ENCODE measurements at regions not wholly inside any gene's neighbourhood (a gene's known extent, or its start where the extent isn't known, plus 50 kb on each side); places are given as distances from the start of the nearest gene placed in this dataset.
A peak's percentile ranks its signal among the peaks of the same experiment; 100 is the strongest.
"Not testable (repeated sequence)": the region's sequence is repeated elsewhere in the genome, so short reads cannot be mapped to it uniquely, and the experiment has no call there.

DNA sequence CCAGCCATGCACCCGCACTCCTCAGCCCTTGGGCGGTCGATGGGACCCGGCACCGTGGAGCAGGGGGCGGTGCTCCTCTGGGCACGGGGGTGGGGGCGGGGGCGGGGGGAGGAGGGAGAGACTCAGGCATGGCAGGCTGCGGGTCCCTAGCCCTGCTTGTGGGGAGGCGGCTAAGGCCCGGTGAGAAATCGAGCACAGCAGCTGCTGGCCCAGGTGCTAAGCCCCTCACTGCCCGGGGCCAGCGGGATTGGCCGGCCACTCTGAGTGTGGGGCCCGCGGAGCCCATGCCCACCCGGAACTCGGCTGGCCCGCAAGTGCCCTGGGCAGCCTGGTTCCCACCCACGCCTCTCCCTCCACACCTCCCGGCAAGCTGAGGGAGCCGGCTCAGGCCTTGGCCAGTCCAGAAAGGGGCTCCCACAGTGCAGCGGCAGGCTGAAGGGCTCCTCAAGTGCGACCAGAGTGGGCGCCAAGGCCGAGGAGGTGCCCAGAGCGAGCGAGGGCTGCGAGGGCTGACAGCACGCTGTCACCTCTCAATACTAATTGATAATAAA, 611.7 kb upstream of the TBL1XR1 start:
- DNase-seq (ENCODE audit: low read depth, low spot score): not testable (repeated sequence)

DNA sequence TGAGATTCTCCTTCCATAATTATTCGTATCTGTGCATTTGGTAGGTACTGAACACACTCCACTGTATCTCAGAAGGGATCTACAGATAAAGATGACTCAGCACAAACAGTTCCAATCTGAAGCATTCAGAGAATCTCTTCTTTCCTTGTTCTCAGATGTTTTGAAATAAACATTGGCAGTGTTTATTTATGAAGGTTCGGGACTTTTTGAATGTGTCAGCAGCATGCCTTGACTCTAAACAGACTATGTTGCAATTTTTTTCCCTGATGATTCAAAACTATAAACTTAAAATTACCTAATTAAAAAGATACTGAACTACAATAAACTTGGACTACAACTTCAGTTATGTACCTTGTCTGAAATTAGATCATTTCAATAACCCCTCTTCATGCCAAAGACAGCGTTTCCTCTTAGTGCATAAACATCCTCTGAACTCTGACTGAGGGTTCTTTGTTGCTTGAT, 612.9 kb upstream of the TBL1XR1 start:
- DNase-seq (ENCODE audit: low read depth, low spot score): no peak

DNA sequence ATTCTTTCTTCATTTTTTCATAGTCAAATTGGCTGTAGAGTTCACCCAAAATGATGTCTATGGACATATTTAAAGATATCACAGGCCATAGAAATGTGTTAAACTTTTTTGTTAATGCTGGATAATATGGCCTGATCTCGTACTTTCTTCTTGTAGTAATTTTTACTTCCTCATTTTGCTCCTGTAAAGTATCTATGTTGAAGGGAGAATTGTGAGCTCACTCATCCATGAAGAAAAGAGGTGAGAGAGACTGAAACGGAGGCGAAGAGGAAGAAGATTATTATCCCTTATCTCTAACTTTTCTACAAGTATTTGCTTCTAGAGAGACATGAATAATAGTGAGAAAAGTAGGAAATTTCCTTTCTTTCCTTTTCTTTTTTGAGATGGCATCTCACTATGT, 613.8 kb upstream of the TBL1XR1 start:
- no peak for DNase-seq (ENCODE audit: low read depth, low spot score)

DNA sequence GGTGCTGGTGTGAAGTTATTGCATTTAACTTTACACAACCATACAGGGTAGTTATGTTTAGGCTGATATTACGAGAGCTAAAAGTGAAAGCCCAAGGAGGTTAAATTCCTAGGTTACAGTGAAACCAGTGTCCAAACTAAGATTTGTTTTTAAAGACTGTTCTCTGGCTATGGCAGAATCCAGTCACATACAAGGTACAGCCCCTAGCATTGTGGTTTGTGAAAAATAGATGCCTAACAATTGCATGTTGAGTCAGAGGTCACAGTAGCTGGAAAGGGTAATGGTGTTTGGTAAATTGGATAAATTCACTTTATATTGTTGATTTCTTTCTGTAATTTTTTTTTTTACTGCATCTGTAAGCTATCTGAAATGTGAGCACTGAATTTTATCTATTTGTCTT, 614.6 kb upstream of the TBL1XR1 start:
- no peak for DNase-seq (ENCODE audit: low read depth, low spot score)

DNA sequence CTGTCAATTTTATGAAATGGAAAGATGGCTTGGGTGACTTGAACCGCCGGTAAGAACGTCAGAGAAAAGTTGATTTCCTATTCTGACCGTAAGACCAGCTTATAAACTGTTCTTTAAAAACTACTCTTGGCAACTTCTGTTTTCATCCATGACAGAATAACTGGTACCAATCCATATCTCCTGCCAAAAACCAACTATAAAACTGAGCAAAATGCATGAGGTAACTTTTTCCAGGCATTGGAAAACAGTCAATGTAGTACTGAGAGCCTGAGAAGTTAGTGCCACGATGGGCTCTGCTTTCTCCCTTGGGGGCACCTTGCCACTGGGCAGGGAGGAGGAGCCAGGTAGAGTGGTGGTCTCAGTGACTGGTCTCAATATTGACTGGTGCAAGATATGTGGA, 615.2 kb upstream of the TBL1XR1 start:
- DNase-seq (ENCODE audit: low read depth, low spot score): no peak

DNA sequence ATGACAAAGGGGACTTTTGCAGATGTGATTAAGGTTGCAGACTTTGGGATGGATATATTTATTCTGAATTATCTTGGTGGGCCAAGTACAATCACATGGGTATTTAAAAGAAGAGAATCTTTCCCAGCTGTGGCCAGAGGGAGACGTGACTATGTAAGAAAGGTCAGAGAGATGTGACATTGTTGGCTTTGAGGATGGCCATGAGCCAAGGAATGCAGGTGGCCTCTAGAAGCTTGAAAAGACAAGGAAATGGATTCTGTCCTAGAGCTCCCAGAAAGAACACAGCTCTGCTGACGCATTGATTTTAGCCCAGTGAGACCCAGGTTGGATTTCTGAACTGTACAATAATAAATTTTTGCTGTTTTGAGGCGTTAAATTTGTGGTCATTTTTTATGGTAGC, 616.0 kb upstream of the TBL1XR1 start:
- DNase-seq (ENCODE audit: low read depth, low spot score): peak; percentile 81

DNA sequence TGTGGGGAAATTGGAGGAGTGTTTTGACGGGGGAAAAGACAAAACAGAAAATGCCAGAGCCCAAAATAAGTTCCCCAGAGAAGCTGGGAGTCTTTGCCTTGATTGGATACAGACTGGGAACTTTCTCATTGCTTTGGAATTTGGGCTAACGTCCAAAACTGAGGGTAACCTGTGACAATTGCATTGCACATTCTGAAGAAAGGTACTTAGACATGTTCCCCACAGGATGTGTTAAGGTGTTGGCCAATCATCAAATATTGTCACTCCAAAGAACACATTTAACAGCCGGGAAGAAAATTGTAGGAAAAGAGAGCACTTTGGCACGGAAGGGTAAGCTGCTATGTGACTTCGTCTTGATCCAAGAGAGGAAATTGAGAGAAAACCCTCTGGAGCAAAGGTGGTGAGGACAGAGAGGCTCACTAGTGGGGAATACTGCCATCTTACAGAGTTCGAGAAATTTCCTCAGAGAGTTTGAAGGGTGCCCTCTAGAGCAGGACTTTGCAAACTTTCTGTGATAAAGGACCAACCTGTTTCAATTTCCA, 619.5 kb upstream of the TBL1XR1 start:
- DNase-seq (ENCODE audit: low read depth, low spot score): no peak

DNA sequence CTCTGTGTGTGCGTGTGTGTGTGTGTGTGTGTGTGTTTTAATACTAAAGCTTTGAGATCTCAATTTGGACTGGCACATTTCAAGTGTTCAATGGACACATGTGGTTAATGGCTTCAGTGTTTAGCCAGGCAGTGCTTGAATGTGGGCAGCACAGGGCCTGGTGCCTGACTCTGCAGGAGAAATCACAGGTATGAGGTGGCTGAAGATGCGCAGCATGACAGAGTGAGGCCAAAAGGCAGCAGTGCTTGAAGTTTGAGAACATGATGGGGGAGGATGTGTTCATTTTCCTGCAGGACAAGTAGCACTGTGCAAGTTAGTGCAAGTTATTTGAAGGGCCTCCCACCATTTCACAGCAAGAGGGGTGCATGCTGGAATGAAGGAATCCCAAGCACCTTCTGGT, 620.5 kb upstream of the TBL1XR1 start:
- DNase-seq (ENCODE audit: low read depth, low spot score): no peak

DNA sequence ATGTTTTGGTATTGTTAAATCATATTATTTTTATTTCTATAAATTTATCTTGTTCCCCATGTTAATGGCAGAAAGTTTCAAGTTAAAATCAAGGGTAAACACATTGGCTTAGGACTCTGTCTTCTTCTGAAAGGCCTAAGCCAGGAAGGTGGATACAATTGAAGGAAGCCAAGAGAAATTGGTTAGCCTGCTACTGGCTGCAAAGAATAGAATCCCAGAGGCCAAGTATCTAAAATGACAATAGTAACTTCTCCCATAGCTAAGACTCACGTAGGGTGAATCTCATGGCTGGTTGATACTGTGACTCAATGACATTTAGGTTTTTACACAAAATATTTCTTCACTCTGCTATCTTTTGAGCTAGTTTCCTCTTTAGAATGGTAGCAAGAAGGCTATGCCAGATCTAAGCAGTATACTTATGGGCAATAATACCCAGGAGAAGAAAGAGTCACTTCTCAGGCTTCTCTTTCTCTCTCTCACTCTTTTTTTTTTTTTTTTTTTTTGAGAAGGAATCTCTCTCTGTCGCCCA, 621.5 kb upstream of the TBL1XR1 start:
- DNase-seq (ENCODE audit: low read depth, low spot score): no peak

DNA sequence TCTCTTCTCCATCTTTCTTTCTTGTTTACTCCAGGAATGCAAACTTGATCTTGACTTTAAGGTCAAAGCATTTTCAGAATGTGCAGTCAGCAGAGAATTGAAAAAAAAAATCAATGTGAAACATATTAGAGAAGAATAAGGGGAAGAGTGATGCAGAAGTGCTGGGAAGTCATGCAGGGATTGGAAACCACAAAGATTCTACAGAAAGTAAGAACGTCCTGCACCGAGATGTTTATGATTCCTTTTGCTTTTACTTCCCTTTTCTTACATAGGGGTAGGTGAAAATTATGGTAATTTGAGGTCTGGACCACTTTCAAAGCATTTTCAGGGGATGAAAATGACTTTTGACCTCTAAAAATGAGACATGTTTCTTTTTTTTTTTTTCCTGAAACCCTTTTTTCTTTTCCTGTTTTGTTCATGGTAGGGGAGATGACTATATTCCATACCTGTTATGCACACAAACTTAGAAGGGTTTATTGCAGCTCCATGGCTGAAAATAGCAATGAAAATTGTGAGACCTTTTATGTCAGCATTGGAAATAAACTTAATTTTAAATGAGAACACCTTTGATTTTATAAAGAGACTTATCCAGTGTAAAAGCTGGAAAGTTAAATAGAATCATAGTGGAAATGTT, 623.5 kb upstream of the TBL1XR1 start:
- peak; percentile 74 for DNase-seq (ENCODE audit: low read depth, low spot score)

DNA sequence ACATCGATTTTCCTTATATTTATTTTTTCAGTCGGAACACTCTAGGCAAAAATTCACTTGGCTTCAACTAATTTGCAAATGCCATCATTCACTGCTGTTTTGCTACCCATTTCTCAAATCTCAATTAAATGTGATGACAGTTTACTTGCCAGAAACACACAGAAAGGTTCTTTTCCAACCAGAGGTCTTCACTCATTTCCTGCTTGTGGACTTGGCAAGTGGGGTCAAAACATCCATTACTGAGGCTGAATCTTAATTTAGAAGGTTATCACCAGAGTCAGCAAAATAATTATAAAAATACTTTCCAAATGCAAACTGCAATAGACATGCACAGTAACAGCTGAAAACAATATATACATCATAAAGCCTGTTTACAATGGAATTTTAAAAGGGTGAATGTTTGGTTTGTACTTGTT, 625.4 kb upstream of the TBL1XR1 start:
- DNase-seq (ENCODE audit: low read depth, low spot score): no peak

DNA sequence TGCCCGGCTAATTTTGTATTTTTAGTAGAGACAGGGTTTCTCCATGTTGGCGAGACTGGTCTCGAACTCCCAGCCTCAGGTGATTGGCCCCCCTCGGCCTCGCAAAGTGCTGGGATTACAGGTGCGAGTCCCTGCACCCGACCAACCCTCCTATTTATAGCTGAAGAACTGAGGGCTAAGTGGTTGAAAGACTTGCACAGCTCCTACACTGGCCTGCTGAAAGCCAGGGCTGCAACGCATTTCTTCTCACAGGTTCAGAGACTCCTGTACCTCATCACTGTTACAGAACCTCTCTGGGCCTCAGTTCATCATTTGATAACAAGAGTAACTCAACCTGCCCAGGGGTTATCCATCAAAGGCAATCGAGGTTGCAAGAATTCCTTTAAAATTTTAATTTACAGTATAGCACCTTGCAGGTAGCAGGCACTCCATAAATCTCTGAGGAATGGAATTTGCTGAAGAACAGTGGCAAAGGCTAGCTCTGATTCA, 626.5 kb upstream of the TBL1XR1 start:
- no peak for DNase-seq (ENCODE audit: low read depth, low spot score)

DNA sequence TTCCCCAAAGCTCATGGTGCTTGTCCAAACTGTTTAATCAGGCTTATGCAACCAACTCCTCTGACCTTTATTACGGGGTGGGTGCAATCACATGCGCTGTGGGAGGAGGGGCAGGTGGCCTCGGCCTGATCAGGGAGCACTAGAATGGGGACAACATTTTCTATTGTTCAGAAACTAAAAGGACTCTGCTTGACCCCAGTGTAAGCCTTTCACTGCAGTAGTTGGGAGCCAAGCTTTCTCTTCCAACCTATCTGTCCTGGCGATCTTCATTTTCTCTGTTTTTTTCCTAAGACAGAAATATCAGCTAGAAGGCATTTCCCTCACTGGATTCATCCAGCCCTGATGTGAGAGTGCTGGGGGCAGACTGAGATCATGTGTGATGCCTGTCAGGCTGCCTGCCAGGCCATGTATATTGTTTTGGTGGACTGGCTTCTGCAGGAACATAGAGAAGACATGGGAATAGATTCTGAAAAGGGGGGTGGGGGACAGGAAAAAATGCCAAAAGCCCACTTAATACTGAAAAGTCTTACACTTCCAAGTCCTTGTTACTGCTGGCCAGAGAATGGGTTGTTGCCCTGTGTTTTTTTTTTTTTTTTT, 627.0 kb upstream of the TBL1XR1 start:
- DNase-seq (ENCODE audit: low read depth, low spot score): no peak

DNA sequence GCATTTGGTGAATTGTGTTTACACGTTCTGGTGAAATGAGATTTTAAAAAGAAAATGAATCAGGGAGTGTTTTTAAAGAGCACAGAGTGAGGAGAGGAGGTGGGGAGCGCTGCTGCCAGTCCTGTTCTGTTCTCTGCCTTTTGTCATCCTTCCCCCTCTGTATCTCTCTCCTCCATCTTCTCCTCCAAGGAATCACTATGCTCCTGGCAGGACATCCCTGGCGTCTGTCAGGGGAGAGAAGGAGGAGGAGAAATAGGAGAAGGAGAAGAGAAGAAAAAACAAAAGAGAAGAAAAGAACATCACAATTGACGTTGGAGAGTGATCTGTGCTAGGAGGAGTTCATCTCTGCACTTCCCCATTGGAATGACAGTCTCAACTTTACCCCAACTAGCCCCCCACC, 627.6 kb upstream of the TBL1XR1 start:
- no peak for DNase-seq (ENCODE audit: low read depth, low spot score)

DNA sequence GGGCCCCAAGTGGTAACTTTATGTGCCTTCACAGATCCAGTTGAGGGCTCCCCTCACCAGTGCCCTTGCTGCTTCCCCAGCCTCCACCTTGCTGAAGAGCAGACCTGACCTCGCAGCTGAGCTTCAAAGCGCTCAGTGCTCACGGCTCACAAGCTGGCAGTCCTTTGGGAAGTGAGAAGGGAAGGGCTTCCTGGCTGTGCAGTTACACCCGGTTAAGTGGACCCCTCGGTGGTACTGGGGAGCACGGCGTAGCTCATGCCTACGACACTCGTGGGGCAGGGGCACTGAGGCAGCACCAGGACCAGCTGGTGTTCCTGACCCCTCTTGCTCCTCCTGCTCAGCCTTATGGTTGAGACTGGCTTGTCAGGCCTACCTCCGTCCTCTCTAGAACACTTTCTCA, 629.0 kb upstream of the TBL1XR1 start:
- DNase-seq (ENCODE audit: low read depth, low spot score): no peak

DNA sequence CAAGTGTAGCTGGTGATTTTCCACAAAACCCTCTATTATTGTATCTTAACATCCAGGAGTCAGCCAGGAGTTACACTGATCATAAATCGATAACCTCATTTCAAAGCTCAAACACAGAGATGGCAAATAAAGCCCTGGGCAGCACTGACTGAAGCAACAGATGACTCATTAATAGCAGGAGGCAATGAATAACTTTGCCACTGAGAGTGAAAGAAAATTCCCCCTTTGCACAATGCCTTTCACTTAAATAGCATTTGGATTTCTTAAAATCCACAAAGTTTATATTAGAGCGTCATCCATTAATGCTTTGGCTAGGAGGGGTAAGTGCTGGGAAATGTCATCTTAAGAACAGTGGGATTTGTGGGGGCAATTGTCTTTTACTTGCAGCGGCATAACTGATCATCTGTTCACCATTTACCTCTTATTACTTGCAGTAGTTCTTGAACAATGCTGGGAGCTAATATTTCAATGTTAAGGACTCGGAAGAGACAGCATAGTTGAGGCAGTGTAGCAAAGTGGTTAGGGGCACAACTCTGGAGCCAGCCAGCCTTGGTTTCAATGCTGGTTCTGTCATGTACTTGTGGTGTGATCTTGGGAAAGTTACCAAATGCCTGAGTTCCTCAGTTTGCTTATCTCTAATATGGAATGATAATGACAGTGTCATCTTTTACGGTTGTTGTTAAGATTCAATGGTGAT, 630.4 kb upstream of the TBL1XR1 start:
- DNase-seq (ENCODE audit: low read depth, low spot score): peak; percentile 52

DNA sequence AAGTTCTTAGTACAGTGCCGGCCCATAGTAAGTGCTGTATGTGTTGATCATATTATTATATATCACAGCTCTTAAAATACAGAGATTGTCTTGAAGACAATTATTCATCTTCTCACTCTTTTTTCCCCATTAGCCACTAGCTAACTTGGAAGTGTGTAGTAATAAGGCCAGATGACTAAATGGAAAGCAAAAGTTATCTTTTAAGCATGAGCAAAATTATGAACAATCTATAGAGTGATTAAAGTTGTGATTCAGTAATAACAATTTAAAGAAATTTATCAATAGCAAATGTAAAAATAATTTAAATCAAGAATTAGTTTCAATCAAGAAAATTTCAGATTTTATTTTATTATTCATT, 630.9 kb upstream of the TBL1XR1 start:
- DNase-seq (ENCODE audit: low read depth, low spot score): no peak

DNA sequence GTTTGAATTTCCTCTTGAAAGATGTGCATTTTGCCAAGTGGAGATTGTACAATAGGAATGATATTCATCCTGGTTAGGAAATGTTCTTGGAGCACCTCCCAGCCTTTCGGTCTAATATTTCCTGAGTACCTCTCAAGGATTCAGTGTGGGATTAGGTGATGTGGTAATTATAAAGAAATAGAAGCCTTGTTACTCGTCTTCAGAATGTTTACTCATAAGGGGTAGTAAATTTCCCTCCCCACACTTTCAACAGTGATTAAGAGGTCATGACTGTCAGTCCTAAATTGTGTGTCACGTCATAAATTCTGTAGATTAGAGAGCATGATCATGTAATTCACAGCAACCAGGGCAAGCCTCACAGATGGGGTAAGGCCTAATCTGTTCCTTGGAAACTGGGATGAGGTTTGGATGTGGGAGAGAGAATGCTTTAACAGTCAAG, 633.1 kb upstream of the TBL1XR1 start:
- no peak for DNase-seq (ENCODE audit: low read depth, low spot score)

DNA sequence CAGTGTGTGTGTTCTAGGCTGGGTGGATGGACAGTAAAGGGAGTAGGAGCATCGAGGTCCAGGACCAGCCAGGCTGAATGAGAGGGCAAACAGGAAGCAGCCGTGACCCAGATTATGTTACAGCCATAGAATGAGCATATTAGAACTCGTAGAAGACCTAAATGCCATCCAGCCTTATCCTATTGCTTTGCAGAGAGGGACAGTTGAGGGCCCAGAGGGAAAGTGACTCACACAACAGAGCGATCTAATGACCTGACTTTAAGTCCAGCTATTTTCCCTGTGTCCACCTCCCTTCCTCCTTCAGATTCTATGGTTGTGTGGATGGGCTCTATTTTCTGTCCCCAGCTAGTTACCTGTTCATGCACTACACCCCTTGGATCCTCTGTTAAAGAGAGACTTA, 634.1 kb upstream of the TBL1XR1 start:
- no peak for DNase-seq (ENCODE audit: low read depth, low spot score)

DNA sequence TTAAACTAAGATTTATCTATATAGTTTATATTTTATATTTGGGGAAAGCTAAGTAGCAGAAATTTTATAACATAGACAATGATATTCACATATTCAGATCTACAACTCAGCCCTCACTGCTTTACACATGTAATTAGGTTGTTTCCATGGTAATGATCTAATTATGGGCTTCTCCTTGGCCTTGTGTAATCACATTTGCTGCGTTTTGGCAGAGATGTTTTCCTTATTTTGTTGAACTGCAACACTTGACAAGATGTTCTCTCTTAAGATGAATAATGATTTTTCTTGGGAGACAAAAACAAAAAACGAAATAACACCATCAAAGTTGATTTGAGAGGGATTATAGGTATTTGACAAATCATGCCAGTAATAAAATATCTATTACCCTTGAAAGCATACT, 635.6 kb upstream of the TBL1XR1 start:
- DNase-seq (ENCODE audit: low read depth, low spot score): no peak

DNA sequence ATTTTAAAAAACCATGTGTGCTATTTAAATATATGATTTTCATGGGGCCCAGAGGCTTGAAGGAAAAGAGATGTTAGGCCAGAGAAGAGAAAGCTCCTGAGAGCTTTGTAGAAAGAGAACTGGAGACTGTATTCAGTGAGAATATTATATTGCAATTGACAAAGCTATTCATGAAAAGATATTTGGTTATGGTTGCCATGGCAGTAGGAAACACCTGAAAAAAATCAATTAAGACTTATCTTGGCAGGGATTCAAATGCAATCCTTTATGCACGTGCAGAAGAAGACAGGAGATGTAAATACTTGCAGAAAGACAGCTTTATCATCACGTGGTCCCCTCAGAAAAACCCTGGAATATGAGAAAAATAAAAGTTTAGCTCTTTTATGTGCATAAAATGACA, 636.0 kb upstream of the TBL1XR1 start:
- no peak for DNase-seq (ENCODE audit: low read depth, low spot score)

DNA sequence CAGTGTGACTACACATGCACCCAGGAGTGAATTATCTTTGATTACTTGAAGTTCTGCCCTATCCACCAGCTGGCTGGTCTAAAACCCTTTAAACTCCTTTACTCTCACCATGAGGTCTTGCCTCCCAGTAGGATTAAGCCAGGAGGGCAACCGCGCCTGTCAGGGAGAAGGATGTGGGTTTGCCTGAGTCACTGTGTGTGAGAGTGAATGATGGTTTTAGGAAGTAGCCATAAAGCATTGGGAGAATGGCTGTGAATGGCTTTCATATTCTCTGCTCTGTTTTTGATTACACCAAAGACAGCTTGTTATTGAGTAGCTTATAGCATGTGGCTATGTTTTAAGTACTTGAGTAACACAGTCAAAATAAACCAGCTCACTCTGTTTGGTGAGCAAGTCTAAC, 637.7 kb upstream of the TBL1XR1 start:
- peak; percentile 96 for DNase-seq (ENCODE audit: low read depth, low spot score)

Data from smooth muscle cell of the brain vasculature (primary cell).